GM10266 (cell line): ENCODE measurements at regions not wholly inside any gene's neighbourhood (a gene's known extent, or its start where the extent isn't known, plus 50 kb on each side); places are given as distances from the start of the nearest gene placed in this dataset.
"Not testable (repeated sequence)": the region's sequence is repeated elsewhere in the genome, so short reads cannot be mapped to it uniquely, and the experiment has no call there.

Experiments used
- DNase-seq: peaks from one replicate; pipeline ENCODE4 v3.0.0; 2012; ENCODE audit errors: extremely low spot score
- TF ChIP-seq, protein P1 (sequence below): IDR thresholded peaks from 2 replicates; pipeline ENCODE4 v1.5.1; 2012; ENCODE audit warnings: mild to moderate bottlenecking, low read depth; ENCODE audit not compliant: control insufficient read depth, insufficient read depth; ENCODE audit errors: missing control alignments

DNA sequence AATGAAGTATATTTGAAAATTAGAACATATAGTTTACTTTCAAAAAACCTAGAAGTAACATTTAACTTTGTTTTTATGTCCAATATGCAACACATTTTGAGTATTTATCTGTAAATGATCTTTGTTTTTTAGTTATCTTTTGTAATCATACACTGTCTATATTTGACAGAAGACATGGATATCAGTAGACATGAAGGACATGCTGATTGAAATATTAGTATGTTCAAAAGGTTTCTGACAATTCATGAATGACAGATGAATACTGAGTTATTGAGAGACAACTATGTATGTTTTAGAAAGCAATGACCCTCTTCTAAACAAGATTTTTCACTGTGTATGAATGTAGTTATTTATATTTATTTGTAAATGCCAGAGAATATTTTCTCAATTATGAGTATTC is 215.6 kb upstream of the TMEFF2 start:
- TF ChIP-seq, protein P1, sequence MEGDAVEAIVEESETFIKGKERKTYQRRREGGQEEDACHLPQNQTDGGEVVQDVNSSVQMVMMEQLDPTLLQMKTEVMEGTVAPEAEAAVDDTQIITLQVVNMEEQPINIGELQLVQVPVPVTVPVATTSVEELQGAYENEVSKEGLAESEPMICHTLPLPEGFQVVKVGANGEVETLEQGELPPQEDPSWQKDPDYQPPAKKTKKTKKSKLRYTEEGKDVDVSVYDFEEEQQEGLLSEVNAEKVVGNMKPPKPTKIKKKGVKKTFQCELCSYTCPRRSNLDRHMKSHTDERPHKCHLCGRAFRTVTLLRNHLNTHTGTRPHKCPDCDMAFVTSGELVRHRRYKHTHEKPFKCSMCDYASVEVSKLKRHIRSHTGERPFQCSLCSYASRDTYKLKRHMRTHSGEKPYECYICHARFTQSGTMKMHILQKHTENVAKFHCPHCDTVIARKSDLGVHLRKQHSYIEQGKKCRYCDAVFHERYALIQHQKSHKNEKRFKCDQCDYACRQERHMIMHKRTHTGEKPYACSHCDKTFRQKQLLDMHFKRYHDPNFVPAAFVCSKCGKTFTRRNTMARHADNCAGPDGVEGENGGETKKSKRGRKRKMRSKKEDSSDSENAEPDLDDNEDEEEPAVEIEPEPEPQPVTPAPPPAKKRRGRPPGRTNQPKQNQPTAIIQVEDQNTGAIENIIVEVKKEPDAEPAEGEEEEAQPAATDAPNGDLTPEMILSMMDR = no peak
- DNase-seq = no peak

DNA sequence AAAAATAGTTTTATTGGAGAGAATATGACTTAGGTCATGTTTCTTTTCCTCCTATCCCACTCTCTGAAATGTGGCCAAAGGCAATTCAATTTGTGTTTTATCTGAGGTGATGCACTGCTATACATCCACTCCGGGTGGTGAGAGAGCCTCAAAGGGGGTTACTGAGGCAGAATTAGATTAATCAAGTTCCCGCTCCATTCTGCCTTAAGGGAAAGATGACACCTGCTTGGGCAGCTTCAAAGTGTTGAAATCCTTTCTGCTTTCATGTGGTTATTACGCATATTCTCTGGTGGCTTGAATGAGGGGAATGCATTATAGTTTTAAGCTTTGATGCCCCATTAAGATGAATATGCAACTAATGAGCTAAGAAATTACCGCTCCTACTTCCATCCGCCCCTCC is 213.0 kb upstream of the TMEFF2 start:
- TF ChIP-seq, protein P1 = no peak
- no peak for DNase-seq

DNA sequence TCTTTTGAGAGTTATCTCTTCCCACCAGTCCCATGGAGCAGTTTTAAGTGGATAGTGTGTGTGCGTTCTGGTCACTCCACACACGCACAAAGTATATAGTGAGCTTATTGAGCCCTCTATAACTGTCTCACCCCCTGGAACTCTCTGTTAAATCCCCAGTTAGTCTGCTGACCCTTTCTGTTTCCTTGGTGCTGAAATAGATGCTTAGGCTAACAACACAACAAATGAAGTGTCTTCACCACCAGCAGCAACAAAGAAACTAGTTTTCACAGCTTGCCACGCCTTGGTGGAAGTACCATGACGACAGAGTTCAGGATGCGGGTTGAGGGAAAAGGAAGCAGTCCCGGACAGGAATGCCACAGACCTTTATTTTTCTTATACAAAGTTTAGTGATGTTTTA is 203.5 kb upstream of the TMEFF2 start:
- TF ChIP-seq, protein P1 = no peak
- no peak for DNase-seq

DNA sequence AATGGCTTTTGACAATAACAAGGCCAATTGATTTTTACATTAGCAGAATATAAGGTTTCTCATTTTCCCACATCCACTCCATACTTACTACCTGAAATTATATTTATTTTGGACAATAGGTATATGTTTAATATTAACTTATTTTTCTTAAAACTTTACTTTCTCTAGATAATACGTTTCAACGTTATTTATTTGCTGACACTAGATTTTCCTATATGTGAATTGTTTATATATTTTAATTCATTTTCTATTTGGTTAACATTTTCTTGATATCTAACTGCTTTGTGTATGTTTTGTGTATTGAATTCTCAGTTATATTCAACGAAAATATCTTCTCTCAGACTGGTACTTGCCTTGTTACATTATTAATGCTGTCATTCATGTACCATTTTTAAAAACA is 199.9 kb upstream of the TMEFF2 start:
- TF ChIP-seq, protein P1 = no peak
- DNase-seq = no peak

DNA sequence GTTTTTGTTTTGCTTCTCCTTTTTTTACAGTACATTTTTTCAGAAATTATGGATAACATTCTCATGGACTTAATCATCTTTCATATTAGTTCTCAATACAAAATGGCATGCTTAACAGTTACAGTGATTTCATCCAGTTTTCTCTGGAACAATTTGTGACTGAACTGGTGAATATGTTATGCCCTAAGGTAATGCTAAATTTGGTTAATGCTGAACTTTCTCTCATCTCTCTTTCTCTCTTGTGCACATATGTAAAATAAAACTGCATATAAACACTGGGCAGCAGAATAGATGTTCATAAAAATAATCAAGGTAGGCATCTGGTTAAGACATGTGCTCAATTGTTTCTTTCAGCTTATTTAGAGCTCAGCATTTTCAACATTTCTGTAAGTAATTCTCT is 196.3 kb upstream of the TMEFF2 start:
- no peak for DNase-seq
- TF ChIP-seq, protein P1 = no peak

DNA sequence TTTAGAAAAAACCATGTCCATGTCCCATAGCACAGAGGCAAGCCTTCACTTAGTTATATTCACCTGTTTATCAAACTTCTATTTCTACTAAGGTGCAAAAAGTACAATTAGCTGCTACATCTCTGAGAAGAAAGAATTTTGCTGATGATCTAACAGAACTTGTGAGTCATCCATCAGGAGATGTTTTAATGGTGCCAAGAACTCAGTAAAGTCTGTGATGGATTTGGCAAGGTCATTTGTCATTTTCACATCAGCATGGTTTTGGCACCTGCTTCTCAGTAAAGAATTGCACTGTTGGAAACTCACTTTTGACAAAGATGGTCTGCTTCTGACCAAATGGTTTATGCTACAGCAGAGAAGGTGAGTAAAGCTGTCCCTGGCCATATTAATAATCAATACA is 195.7 kb upstream of the TMEFF2 start:
- no peak for DNase-seq
- TF ChIP-seq, protein P1 = no peak

DNA sequence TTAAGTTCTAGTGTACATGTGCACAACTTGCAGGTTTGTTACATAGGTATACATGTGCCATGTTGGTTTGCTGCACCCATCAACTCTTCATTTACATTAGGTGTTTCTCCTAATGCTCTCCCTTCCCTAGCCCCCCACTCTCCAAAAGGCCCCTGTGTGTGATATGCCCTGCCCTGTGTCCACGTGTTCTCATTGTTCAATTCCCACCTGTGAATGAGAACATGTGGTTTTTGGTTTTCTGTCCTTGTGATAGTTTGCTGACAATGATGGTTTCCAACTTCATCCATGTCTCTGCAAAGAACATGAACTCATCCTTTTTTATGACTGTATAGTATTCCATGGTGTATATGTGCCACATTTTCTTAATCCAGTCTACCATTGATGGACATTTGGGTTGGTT is 189.5 kb upstream of the TMEFF2 start:
- not testable (repeated sequence) for DNase-seq

DNA sequence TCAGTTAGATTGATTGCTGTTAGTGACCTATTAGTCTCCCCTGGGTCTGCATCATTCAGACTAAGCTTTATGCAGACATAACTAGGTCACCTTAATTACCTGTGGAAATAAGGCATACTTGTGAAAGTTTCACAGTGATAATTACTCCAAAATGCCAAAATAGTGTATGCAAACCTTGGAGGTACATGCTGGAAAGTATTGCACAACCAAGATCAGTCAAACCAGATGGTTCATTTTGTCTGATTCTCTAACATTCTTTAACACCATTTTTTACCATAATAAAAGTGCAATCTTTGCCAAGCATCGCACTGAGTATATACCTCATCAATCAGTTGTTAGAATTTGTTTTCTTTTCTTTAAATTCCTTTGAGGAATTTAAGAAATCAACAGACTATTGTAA is 186.3 kb upstream of the TMEFF2 start:
- TF ChIP-seq, protein P1 = no peak
- DNase-seq = no peak
